DMS153 treated with DMSO at 0.1 percent for 48 hours (cell line): ENCODE measurements at regions not wholly inside any gene's neighbourhood (a gene's known extent, or its start where the extent isn't known, plus 50 kb on each side); places are given as distances from the start of the nearest gene placed in this dataset.

Source experiments
- DNase-seq: peaks from one replicate; lab custom pipeline; 2025; ENCODE audit not compliant: unreplicated experiment; lab: John Stamatoyannopoulos, UW

DNA sequence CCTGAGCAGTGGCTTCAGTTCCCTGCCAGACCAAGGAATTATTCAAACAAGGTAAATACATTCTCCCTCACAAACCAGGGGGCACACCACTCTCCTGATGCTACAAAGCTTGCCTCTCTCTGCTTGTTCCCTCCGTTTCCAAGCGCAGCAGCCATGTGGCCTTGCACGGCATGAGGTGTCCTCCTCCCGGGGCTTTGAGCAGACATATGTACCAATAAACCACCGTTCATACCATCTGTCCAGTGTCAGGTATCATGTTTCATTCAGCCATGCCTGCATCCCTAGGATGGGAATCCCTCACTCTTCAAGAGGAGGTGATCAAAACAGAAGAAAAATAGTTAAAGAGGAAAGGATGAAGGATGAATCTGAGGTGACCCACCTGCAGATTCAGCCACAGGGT, 282.7 kb downstream of the ENC1 start:
- DNase-seq, result no peak

DNA sequence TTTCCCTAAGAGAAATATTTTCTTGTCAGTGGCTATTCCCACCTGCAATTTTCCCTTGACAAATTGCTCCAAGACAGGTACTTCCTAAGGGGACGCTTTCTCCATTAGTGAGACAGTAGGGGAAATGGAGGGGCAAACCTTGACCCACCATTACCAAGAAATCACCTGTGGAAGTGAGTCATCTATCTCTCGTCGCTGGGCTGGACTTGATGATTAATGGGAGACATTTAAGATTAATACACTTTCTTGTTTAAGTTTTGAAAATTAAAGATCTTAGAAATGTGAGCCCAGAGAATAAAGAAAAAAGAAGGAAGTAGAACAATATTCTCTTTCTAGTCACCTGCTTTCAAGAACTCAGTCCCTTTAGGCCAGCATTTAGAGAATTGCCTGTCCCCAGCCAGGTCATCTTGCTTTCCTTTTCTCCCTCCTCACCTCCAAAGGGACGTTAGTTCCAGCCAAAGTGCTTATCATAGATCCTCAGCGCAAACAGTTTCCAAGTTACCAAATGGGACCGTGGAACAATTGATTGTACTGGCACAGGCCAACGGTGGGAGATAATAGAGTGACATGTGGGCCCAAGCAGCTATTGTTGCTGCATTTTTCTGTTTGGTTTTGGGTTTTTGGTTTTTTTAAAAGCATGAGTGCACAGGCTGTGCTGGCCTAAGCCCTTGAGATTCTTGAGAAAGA, 284.4 kb downstream of the ENC1 start:
- DNase-seq, result no peak

- DNase-seq, result no peak
These were observed 285.3 kb downstream of the ENC1 start for GRCh38 chr5:74355041-74355824.

DNA sequence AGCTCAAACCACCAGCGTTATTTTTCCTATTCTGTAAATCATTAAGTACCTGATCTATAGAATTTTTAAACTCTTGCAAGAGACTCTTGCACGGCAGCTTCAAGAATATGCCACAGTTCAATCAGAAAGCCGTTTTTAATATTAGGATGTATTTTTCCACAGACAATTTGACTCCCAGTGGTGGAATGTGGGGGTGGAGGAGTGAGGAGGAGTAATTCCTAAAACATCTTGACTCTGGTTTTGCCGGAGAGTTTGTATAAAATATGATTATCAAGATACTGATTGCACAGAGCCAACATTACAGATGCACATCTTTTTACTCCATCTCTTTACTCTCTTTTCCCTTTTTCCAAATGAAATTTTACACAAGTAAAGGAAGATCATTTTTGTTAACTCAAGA, 288.3 kb downstream of the ENC1 start:
- DNase-seq, result no peak

GRCh38 chr5:74342948-74343682, 297.4 kb downstream of the ENC1 start:
- no peak for DNase-seq

DNA sequence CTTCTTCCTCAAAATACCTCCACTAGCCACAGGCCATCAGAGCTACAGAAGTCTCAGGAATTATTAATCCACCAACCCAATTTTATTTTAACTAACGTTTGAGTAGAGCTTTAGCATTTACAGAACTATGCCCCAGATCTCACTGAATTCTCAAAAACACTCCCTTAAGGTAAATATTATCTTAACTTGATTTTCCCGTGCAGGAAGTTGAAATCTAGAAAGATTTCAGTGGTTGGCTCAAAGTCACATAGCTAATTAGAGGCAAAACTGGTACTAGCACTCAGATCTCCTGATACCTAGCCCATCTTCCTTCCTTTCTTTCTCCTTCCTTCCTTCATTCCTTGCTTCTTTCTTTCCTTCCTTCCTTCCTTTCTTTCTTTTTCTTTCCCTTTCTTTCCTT, 298.3 kb downstream of the ENC1 start:
- no peak for DNase-seq

- no peak for DNase-seq
These were observed 299.3 kb downstream of the ENC1 start for GRCh38 chr5:74341221-74341620.

DNA sequence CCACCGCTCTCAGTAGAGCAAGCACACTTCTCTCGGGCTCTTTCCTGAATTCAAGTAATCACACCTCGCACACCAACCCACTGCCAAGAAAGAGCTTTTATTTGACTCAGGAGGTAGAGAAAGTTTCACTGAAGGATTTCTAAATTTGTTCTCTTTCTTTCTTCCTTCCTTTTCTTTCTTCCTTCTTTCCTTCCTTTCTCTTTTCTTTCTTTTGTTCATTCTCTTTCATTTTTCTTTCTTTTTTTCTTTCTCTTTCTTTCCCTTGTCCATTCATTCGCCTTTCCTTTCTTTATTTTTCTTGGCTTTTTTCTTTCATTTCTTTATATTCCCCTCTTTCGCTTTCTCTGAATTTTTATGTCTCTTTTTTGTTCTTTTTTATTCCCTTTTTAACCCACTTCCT, 300.1 kb downstream of the ENC1 start:
- no peak for DNase-seq

DNA sequence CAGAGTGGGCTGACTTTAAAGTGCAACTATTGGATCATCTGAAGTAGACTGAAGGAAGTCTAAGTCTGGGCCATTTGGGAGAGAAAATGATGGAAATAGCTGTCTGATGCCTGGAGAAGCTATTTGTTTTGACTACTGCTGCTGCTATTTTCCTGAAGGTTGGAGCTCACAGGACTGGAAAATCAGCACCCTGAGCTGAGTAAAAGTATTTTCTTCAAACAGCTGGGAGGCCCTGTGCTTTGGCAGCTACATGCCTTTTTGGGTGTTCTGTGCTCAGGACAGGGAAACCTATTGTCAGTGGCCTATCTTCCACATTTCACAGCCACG, 302.6 kb downstream of the ENC1 start:
- DNase-seq, result no peak

GRCh38 chr5:74337254-74337983, 303.1 kb downstream of the ENC1 start:
- no peak for DNase-seq

- no peak for DNase-seq
These were observed 304.2 kb downstream of the ENC1 start for GRCh38 chr5:74336297-74336696.

GRCh38 chr5:74334762-74335384, 305.7 kb downstream of the ENC1 start:
- no peak for DNase-seq

DNA sequence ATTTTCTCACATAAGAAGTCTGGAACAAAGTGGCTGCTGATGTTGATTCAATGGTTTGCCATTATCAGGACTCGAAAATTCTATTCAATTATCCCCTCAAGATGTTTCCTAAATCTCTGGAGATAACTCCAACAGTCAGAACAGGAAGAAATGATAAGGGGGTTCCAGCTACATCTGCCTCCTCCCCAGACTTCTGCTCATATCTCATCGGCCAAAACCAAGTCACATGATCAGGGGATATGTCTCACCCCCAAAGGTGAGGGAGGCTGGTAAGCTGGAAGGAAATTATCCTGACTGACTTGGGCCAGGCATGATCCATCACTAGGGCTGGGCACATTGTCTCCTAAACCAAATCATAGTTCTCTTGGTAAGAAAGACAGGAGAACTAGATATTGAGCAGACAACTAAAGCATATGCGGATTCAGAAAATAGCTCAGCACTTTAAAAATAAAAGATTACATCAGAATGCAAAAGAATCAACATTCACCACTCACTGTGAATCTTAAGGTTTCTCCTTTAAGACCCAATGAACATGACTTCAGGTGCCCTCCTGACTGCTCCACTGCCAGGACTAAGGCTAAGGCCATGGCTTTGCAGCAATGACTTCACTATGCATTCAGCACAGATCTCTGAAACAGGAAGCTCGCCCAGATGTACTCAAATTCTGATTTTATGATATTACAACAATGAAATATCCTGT, 306.3 kb downstream of the ENC1 start:
- no peak for DNase-seq

DNA sequence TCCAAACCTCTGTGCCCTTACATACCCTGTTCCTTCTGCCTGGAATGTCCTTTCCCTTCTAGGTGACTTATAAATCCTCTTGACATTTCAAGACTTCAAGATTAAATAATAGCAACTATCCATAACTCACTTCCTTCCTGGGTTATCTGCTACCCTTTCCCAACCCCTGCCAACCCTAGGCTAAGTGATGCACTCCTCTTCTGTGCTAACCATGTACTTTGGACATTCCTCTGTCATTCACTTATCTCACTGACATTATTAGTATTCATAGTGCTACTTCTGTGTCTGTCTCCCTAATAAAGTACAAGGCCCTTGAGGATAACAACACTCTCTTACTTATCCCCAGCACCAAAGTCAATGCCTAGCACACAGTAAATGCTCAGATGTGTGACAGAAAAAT, 307.1 kb downstream of the ENC1 start:
- DNase-seq, result no peak

DNA sequence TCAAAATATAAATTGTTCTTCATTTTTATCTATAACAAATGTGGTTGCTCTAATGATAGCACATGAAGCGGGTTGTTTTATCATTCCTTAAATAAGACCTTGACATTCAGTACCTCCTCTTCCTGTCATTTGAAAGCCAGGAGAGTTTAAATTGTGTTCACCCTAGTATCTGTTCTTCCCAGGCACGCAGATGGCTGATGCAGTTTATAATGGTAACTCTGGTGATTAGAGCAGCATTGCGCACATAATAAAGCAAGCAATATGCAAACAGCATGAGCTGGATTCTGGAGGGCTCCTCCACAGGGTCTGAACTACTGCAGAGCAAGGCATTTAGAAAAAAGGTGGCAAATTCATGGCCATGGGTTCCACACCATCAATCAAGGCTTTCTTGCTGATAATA, 307.8 kb downstream of the ENC1 start:
- no peak for DNase-seq

- DNase-seq, result no peak
These were observed 308.5 kb downstream of the ENC1 start for GRCh38 chr5:74332006-74332405.

DNA sequence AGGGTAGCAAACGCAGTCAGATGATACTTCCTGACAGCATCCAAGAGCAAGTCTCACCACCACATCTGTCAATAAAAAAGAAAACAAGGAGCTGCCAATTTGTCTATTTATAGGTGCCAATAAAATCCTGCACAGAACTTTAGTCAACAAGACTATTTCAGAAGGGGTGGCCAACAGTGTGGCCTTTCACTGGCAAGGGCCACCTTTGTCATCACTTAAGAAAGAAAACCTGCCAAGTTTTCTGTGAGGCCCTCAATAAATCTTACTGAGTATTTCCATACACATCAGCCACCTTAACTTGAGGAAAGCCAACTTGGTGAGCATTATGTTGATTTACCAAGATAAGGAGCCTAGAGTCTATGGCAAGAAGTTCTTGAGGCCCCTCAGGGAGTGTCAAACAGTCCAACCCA, 312.3 kb downstream of the ENC1 start:
- no peak for DNase-seq

DNA sequence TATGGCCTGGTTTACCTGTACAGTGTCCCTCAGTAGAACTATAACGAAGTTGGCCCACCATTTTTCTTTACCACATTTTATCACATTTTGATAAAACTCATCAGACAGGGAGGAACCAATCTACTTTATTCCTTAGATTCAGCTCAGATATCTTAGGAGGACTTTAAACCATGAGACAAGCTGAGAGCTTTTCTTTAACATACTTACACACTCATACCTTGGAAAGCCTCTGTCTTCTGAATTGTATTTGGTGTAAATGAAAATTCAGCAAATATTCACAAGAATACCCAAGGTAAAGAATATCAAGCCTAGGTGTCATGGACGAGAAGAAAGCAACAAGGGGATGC, 313.2 kb downstream of the ENC1 start:
- DNase-seq, result no peak

DNA sequence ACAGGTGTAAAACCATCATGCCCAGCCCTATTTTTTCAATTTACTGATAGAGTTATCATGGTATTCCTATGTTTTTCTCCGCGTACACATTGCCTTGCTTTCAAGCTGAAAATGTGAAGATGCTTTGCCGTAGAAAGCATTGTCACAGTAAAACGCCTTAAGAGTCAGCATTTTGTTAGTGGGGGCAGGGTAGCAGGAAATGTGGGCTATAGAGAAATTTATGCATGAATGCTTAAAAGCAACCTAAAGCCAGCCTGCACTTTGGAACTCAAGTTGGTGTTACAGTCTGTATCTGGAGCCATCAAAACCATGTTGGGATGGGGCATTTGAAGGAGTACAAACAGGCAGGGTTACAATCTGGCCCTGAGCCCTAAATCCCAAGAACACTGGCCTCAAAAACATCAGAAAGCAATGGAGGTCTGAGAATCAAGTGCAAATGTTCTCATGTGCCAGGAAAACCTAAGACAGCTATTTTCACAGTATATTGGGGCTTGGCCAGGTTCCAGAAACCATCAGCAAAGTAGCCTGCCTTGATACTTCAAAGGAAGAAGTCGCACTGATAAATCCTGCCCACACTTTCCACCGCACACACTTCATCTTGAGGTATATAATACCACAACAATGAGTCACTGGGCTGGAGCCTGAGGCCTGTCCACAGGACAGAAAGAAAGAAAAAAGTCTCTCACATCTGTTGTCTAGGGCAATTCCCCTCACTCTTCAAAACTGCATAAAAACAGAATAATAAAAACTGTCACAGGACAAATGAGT, 313.8 kb downstream of the ENC1 start:
- no peak for DNase-seq

DNA sequence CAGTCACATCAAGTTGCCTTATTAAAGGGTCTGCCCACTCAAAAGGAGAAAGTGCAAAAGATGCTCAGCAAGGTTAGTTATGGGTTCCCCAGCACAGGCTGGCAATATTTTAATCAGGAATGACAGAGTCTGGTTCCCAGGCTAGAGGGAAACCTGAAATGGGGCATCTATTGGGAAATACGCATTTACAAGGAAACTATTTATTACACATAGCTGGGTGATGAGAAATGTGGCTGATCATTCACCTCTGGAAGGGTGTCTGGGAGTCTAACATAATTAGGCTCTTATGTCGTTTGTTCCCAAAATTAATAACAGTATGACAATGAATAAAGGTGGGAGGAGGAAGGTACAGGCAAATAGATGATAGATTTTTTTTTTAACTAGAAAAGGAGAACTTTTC, 314.7 kb downstream of the ENC1 start:
- DNase-seq, result no peak
